HG03095 (cell line): ENCODE measurements at regions not wholly inside any gene's neighbourhood (a gene's known extent, or its start where the extent isn't known, plus 50 kb on each side); places are given as distances from the start of the nearest gene placed in this dataset.
"Not testable (repeated sequence)": the region's sequence is repeated elsewhere in the genome, so short reads cannot be mapped to it uniquely, and the experiment has no call there.

ENCODE experiments used
- ATAC-seq: cut with Tn5 transposase; IDR thresholded peaks from one replicate; pipeline ENCODE4 v1.9.1; 2021; ENCODE audit warnings: moderate library complexity; ENCODE audit not compliant: unreplicated experiment

- no peak for ATAC-seq
Measured at GRCh38 chr2:20130821-20131645, 79.6 kb upstream of the LAPTM4A start.

- no peak for ATAC-seq
Measured at GRCh38 chr2:20130160-20130560, 78.7 kb upstream of the LAPTM4A start.

GRCh38 chr2:20129331-20130159 lies 78.1 kb upstream of the LAPTM4A start:
- no peak for ATAC-seq

GRCh38 chr2:20128506-20129330 lies 77.3 kb upstream of the LAPTM4A start:
- ATAC-seq: no peak

DNA sequence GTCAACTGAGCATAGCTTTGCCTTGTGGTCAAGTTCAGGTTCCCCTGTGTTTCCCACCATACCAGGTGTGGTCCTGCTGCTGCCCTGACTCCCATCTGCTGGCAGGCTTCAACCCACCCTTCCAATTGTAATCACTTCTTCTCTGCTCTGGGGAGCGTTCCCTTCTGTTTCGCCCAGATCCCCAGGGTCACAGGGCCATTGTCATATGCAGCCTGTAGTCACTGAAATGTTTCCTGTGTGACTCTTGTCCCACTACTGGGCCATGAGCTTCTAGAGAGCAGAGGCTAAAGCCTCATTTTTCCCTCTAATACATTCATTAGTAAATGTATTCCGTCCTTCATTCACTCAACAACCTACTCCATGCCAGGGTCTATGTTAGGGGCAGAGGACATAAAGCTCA lies 75.0 kb upstream of the LAPTM4A start:
- no peak for ATAC-seq

DNA sequence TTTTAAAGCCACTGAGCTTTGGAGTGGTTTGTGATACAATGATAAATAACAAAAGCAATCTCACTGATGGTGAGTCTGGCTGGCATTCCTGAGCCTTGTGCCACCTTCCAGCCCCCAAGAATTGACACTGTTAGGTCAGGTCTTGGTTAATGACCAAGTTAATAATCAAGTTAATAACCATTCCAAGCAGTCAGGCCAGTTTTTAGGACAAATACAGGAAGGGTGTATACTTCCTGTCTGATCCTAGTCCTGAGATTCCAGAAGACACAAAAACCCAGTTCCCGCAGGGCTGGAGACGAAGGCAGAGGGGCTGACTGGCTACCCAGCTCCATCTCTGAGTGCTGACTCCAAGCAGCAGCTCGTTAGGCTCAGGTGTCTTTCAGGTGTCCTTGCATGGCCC lies 74.6 kb upstream of the LAPTM4A start:
- no peak for ATAC-seq

- no peak for ATAC-seq
Measured at GRCh38 chr2:20125616-20126015, 74.2 kb upstream of the LAPTM4A start.

GRCh38 chr2:20125164-20125563 lies 73.7 kb upstream of the LAPTM4A start:
- no peak for ATAC-seq

- ATAC-seq: no peak
Measured at GRCh38 chr2:20123871-20124594, 72.6 kb upstream of the LAPTM4A start.

DNA sequence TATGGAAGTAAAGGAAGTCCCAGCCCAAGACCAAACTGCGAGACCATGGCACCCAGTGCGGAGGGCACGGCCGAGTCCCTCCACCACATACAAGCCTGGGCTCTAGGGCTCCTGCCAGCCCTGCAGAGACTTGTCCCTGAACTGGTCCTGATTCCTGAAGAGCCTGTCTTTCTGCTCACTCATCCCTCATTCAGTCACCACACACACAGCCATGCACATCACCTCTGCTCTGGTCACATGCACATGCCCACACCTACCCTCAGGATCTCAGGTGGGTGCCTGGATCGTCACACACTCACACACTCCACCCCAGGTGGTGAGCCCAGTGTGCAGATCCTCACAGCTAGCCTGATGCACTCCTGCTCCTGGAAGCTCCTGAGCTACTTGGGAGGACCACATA lies 71.4 kb upstream of the LAPTM4A start:
- no peak for ATAC-seq

GRCh38 chr2:20120569-20121416 lies 69.4 kb upstream of the LAPTM4A start:
- no peak for ATAC-seq

GRCh38 chr2:20118051-20118450 lies 66.6 kb upstream of the LAPTM4A start:
- no peak for ATAC-seq

DNA sequence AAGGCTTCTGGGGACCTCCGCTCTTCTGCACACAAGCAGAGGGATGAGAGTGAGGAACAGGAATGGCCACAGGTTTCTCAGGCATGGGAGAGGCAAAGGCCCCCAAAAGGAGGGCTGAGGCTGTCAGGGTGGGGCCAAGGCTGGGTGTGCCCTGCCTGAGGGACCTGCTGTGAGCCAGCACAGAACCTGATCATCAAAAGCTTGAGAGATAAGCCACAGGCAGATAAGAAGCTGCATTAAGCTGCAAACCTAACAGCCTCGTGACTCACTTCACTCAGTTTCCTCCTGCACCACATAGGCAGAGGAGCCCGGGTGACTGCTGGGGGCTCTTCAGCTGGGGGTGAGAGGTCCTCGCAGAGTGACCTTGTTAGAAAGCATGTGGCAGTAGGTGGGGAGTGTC lies 64.5 kb upstream of the LAPTM4A start:
- ATAC-seq: no peak

DNA sequence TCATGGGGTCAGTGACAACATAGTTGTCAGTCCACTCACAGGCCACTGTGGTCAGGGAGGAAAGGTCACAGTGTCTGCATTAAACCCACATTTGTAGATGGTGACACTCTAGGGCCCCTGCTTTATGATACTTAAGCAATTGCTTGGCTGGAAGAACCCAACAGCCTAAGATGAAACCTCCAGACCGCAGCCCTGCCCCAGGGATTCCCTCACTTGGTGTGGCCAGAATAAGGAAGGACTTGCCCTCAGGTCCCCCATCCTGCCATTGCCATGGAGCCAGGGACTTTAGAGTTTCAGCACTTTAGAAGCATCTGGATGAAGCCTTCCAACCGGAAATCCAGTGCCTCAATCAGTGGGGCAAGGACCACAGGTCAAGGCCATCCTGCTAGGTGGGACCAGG lies 63.9 kb upstream of the LAPTM4A start:
- no peak for ATAC-seq

- no peak for ATAC-seq
Measured at GRCh38 chr2:20113986-20114938, 62.8 kb upstream of the LAPTM4A start.

DNA sequence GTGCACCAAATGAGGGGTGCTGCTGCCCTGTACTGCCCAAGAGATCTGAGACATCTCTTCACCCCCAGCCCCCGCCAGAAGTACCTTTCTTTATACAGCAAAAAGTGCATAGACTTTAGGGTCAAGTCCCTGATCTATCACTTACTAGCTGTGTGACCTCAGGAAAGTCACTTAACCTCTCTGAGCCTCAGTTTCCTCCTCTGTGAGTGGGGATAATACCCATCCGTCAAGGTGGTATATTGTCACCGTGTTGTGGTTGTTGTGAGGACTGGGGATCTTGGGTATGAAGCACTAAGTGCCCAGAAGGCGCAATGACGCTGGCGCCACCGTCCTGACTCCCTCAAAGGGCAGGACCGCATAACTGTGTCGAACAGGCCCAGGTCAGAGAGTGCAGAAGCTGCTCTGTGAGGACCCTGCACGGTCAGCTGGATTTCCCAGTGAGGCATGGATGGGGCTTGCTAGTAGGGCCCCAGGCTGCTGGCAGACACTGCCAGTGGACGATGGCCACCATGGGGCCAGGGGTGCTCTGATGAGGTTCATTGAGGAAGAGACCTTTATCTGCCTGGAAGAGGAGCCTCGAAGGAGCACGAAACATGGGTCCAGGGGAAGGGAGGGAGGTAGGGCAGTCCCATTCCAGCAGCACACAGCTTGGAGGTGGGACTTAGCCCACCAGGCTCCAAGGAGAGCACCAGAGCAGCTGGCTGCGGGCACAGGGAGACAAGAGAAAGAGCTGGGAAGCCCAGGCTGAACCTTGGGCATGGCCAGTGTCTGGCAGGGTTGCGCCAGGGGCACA lies 61.8 kb upstream of the LAPTM4A start:
- ATAC-seq: no peak

- ATAC-seq: not testable (repeated sequence)
Measured at GRCh38 chr2:20112361-20112760, 60.9 kb upstream of the LAPTM4A start.
